ENCODE measurements at regions not wholly inside any gene's neighbourhood (a gene's known extent, or its start where the extent isn't known, plus 50 kb on each side); places are given as distances from the start of the nearest gene placed in this dataset.

- TF ChIP-seq SNAPC4 (CRISPR knock-in tag; IDR thresholded peaks at IDR 0.05) (no peak), ZIK1 (CRISPR knock-in tag; IDR thresholded peaks at IDR 0.05; ENCODE audit: borderline replicate concordance, low read depth) (no peak), TOE1 (CRISPR knock-in tag; IDR thresholded peaks at IDR 0.05) (no peak), IKZF5 (CRISPR knock-in tag; IDR thresholded peaks at IDR 0.05) (no peak), ZNF564 (CRISPR knock-in tag; IDR thresholded peaks at IDR 0.05) (no peak), SIN3B (IDR thresholded peaks at IDR 0.05; ENCODE audit: low read length) (no peak), ZNF160 (CRISPR knock-in tag; IDR thresholded peaks at IDR 0.05) (no peak), KLF16 (CRISPR knock-in tag; IDR thresholded peaks at IDR 0.05) (no peak)
Measured at GRCh38 chr9:7975336-7975735, 175.8 kb upstream of the DMAC1 start (continued).
